Nucleus accumbens (tissue), 56 donors: ENCODE measurements at regions not wholly inside any gene's neighbourhood (a gene's known extent, or its start where the extent isn't known, plus 50 kb on each side); places are given as distances from the start of the nearest gene placed in this dataset.

Experiments used
- DNase-seq, 56 donors: peaks; one replicate each; lab custom pipeline; 2025; lab: John Stamatoyannopoulos, UW

GRCh38 chr5:124996023-124996763 is 249.8 kb upstream of the ZNF608 start:
- DNase-seq, result no peak

- no peak for DNase-seq
Measured at GRCh38 chr5:124996764-124997077, 250.3 kb upstream of the ZNF608 start.

- DNase-seq, result no peak
Measured at GRCh38 chr5:124997186-124997893, 250.9 kb upstream of the ZNF608 start.

- no peak for DNase-seq
Measured at GRCh38 chr5:124998520-124998919, 252.1 kb upstream of the ZNF608 start.

- DNase-seq, result no peak
Measured at GRCh38 chr5:125002727-125003598, 256.5 kb upstream of the ZNF608 start.

- DNase-seq, result no peak
Measured at GRCh38 chr5:125004009-125004408, 257.6 kb upstream of the ZNF608 start.

- peak in 1 of 56 donors; percentile 1 for DNase-seq
Measured at GRCh38 chr5:125005266-125005665, 258.8 kb upstream of the ZNF608 start.

- no peak for DNase-seq
Measured at GRCh38 chr5:125006011-125006685, 259.7 kb upstream of the ZNF608 start.

GRCh38 chr5:125010356-125010755 is 263.9 kb upstream of the ZNF608 start:
- DNase-seq, result no peak

- DNase-seq, result no peak
Measured at GRCh38 chr5:125011014-125011413, 264.6 kb upstream of the ZNF608 start.

- no peak for DNase-seq
Measured at GRCh38 chr5:125011419-125011818, 265.0 kb upstream of the ZNF608 start.

GRCh38 chr5:125011947-125012346 is 265.5 kb upstream of the ZNF608 start:
- no peak for DNase-seq

- DNase-seq, result no peak
Measured at GRCh38 chr5:125012727-125013451, 266.4 kb upstream of the ZNF608 start.

- no peak for DNase-seq
Measured at GRCh38 chr5:125014202-125014601, 267.8 kb upstream of the ZNF608 start.

- DNase-seq, result no peak
Measured at GRCh38 chr5:125017796-125018195, 271.4 kb upstream of the ZNF608 start.

- DNase-seq, result no peak
Measured at GRCh38 chr5:125023673-125024072, 277.2 kb upstream of the ZNF608 start.

GRCh38 chr5:125026867-125027731 is 280.7 kb upstream of the ZNF608 start:
- no peak for DNase-seq

- no peak for DNase-seq
Measured at GRCh38 chr5:125032286-125032685, 285.8 kb upstream of the ZNF608 start.

GRCh38 chr5:125033602-125034001 is 287.2 kb upstream of the ZNF608 start:
- DNase-seq, result no peak
